Right cardiac atrium (tissue), 5 donors: ENCODE measurements at regions not wholly inside any gene's neighbourhood (a gene's known extent, or its start where the extent isn't known, plus 50 kb on each side); places are given as distances from the start of the nearest gene placed in this dataset.
"Not testable (repeated sequence)": the region's sequence is repeated elsewhere in the genome, so short reads cannot be mapped to it uniquely, and the experiment has no call there.

Experiments
- ATAC-seq, 2 donors: fragments of 200-7000 bp; cut with Tn5 transposase; one replicate each; pipeline versions ENCODE4 v1.8.0 to v1.9.1; 2020; ENCODE audit warnings: moderate library complexity in 2 of 2, mild to moderate bottlenecking in 1 of 2
- DNase-seq, 3 donors: peaks; one replicate each; pipeline ENCODE4 v3.0.0-alpha.2; 2020
- H3K27ac ChIP-seq: one replicate; pipeline ENCODE4 v1.5.1; 2013; ENCODE audit warnings: mild to moderate bottlenecking, low read length, control low read depth, moderate library complexity
- H3K27me3 ChIP-seq: one replicate; pipeline ENCODE4 v1.6.1; 2013; ENCODE audit not compliant: control insufficient read depth, insufficient read depth
- H3K4me1 ChIP-seq: one replicate; pipeline ENCODE4 v1.6.1; 2013; ENCODE audit warnings: low read length; ENCODE audit not compliant: control insufficient read depth, insufficient read depth
- H3K4me3 ChIP-seq: one replicate; pipeline ENCODE4 v1.5.1; 2013; ENCODE audit warnings: low read length, control low read depth
- H3K9me3 ChIP-seq: one replicate; pipeline ENCODE4 v1.6.1; 2013; ENCODE audit warnings: low read length; ENCODE audit not compliant: control insufficient read depth
- WGBS: extraction: QIAGEN DNeasy Blood & Tissue Kit; methylation state at CpG from one replicate; pipeline ENCODE4 v1.1.7; 2013; 5-methylcytosine and 5-hydroxymethylcytosine counted together
- intact Hi-C, 4 donors: fragments of 100-400 bp; cut with DNase I; formaldehyde crosslinking; loops; one replicate each; pipeline versions ENCODE4 v1.11.0 to v1.14.0; 2022 to 2023
- donor health status: healthy with polysubstance abuse.
- donor health status: DM: no; HTN: yes; CAD: no.
- donor health status: DM: no; HTN: no; CAD: no.
- donor health status: DM: no; HTN: yes; CAD: no; lungs with severe emphysema.
- donor health status: DM: yes; HTN: yes; CAD: no.

GRCh38 chr2:188676010-188676400, 298.2 kb upstream of the COL3A1 start:
- H3K27me3 ChIP-seq, result no peaks in the 10 kb centered on the region
- no peak overlapping the region for H3K4me3 ChIP-seq
- DNase-seq, result no peak
- no peak for ATAC-seq
- H3K27ac ChIP-seq, result no peak overlapping the region
- H3K4me1 ChIP-seq, result no peaks in the 10 kb centered on the region
- intact Hi-C loops, result no loop called here
- 93% methylated on average over 1 of the region's 1 CpG for WGBS
- no peaks in the 10 kb centered on the region for H3K9me3 ChIP-seq

GRCh38 chr2:188677142-188677541, 297.0 kb upstream of the COL3A1 start:
- Histone ChIP-seq H3K27me3 (no peaks in the 10 kb centered on the region), H3K4me1 (no peaks in the 10 kb centered on the region), H3K9me3 (no peaks in the 10 kb centered on the region), H3K4me3 (no peak overlapping the region), H3K27ac (no peak overlapping the region)
- intact Hi-C loops, result no loop called here
- ATAC-seq (no peak), DNase-seq (no peak)

- Histone ChIP-seq H3K4me1 (no peaks in the 10 kb centered on the region), H3K27ac (no peak overlapping the region), H3K9me3 (no peaks in the 10 kb centered on the region), H3K27me3 (no peaks in the 10 kb centered on the region), H3K4me3 (no peak overlapping the region)
- DNase-seq (no peak), ATAC-seq (peak in 1 of 2 donors; percentile 55)
- intact Hi-C loops, result no loop called here
- 55% methylated on average over 2 of the region's 2 CpGs for WGBS
These were observed 295.3 kb upstream of the COL3A1 start for GRCh38 chr2:188678882-188679281.

- H3K27ac ChIP-seq, result no peak overlapping the region
- H3K9me3 ChIP-seq, result no peaks in the 10 kb centered on the region
- no peak overlapping the region for H3K4me3 ChIP-seq
- intact Hi-C loops, result no loop called here
- WGBS, result 65% methylated on average over 1 of the region's 1 CpG
- ATAC-seq, result no peak
- no peaks in the 10 kb centered on the region for H3K27me3 ChIP-seq
- no peak for DNase-seq
- H3K4me1 ChIP-seq, result no peaks in the 10 kb centered on the region
These were observed 291.3 kb upstream of the COL3A1 start for GRCh38 chr2:188682838-188683237.

- H3K27ac ChIP-seq, result no peak overlapping the region
- no peak for DNase-seq
- no peak overlapping the region for H3K4me3 ChIP-seq
- WGBS, result 80% methylated on average over 3 of the region's 3 CpGs
- H3K9me3 ChIP-seq, result no peaks in the 10 kb centered on the region
- no peaks in the 10 kb centered on the region for H3K4me1 ChIP-seq
- intact Hi-C loops, result no loop called here
- H3K27me3 ChIP-seq, result no peaks in the 10 kb centered on the region
- no peak for ATAC-seq
These were observed 289.4 kb upstream of the COL3A1 start for GRCh38 chr2:188684795-188685194.

GRCh38 chr2:188693111-188693510, 281.1 kb upstream of the COL3A1 start:
- H3K27me3 ChIP-seq, result no peaks in the 10 kb centered on the region
- no peaks in the 10 kb centered on the region for H3K9me3 ChIP-seq
- H3K4me3 ChIP-seq, result no peak overlapping the region
- ATAC-seq, result no peak
- intact Hi-C loops, result no loop called here
- DNase-seq, result peak in 2 of 3 donors; percentile 16 to 21
- H3K27ac ChIP-seq, result no peak overlapping the region
- 95% methylated on average over 4 of the region's 4 CpGs for WGBS
- no peaks in the 10 kb centered on the region for H3K4me1 ChIP-seq

GRCh38 chr2:188693771-188694170, 280.4 kb upstream of the COL3A1 start:
- no peaks in the 10 kb centered on the region for H3K27me3 ChIP-seq
- H3K4me1 ChIP-seq, result no peaks in the 10 kb centered on the region
- 74% methylated on average over 2 of the region's 2 CpGs for WGBS
- no peak for ATAC-seq
- DNase-seq, result no peak
- no peak overlapping the region for H3K27ac ChIP-seq
- no peak overlapping the region for H3K4me3 ChIP-seq
- intact Hi-C loops, result no loop called here
- no peaks in the 10 kb centered on the region for H3K9me3 ChIP-seq

- Histone ChIP-seq H3K4me1 (no peaks in the 10 kb centered on the region), H3K27ac (no peak overlapping the region), H3K4me3 (no peak overlapping the region), H3K27me3 (no peaks in the 10 kb centered on the region), H3K9me3 (no peaks in the 10 kb centered on the region)
- intact Hi-C loops, result no loop called here
- ATAC-seq (no peak), DNase-seq (no peak)
- 51% methylated on average over 3 of the region's 3 CpGs for WGBS
These were observed 278.2 kb upstream of the COL3A1 start for GRCh38 chr2:188695953-188696352.

- intact Hi-C loops, H3K4me1 ChIP-seq, H3K4me3 ChIP-seq, H3K27ac ChIP-seq, ATAC-seq, H3K27me3 ChIP-seq, DNase-seq, H3K9me3 ChIP-seq: not testable (repeated sequence)
- 89% methylated on average over 1 of the region's 1 CpG for WGBS
These were observed 276.0 kb upstream of the COL3A1 start for GRCh38 chr2:188698151-188698550.

GRCh38 chr2:188701836-188702235, 272.3 kb upstream of the COL3A1 start:
- 53% methylated on average over 2 of the region's 2 CpGs for WGBS
- H3K9me3 ChIP-seq, result no peaks in the 10 kb centered on the region
- H3K4me3 ChIP-seq, result no peak overlapping the region
- H3K4me1 ChIP-seq, result no peaks in the 10 kb centered on the region
- no peaks in the 10 kb centered on the region for H3K27me3 ChIP-seq
- intact Hi-C loops, result no loop called here
- no peak overlapping the region for H3K27ac ChIP-seq
- no peak for ATAC-seq
- no peak for DNase-seq

- Histone ChIP-seq H3K4me1 (no peaks in the 10 kb centered on the region), H3K27me3 (no peaks in the 10 kb centered on the region), H3K9me3 (no peaks in the 10 kb centered on the region), H3K4me3 (no peak overlapping the region), H3K27ac (no peak overlapping the region)
- no peak for ATAC-seq
- no peak for DNase-seq
- 88% methylated on average over 2 of the region's 2 CpGs for WGBS
- intact Hi-C loops, result no loop called here
These were observed 269.0 kb upstream of the COL3A1 start for GRCh38 chr2:188705191-188705590.

- intact Hi-C loops, result no loop called here
- WGBS, result 88% methylated on average over 1 of the region's 1 CpG
- DNase-seq (no peak), ATAC-seq (no peak)
- Histone ChIP-seq H3K27me3 (no peaks in the 10 kb centered on the region), H3K4me1 (no peaks in the 10 kb centered on the region), H3K4me3 (no peak overlapping the region), H3K9me3 (no peaks in the 10 kb centered on the region), H3K27ac (no peak overlapping the region)
These were observed 260.2 kb upstream of the COL3A1 start for GRCh38 chr2:188713961-188714360.
